A673 (cell line): ENCODE measurements at regions not wholly inside any gene's neighbourhood (a gene's known extent, or its start where the extent isn't known, plus 50 kb on each side); places are given as distances from the start of the nearest gene placed in this dataset.

Experiments used
- BruUV-seq: library from RNA; stranded (reverse); fragments of 400-500 nt; replicated peaks from 2 replicates; lab custom pipeline; 2021; lab: Mats Ljungman, UMichigan
- CTCF ChIA-PET: fragments of 300-600 bp; sonication (Branson Sonifier 250); formaldehyde crosslinking; loops from one replicate; lab custom pipeline; 2022; ENCODE audit warnings: antibody characterized with exemption; lab: Charles Lee
- POLR2A ChIA-PET: fragments of 300-600 bp; sonication (Branson Sonifier 250); formaldehyde crosslinking; loops from one replicate; lab custom pipeline; 2022; ENCODE audit warnings: antibody characterized with exemption; ENCODE audit not compliant: low non-redundant PET; lab: Charles Lee
- DNase-seq: peaks from one replicate; pipeline ENCODE4 v3.0.0-alpha.2; 2015; ENCODE audit warnings: low spot score
- H3K27ac ChIP-seq: fragments of 200-600 bp; sonication (generic); 2 replicates; pipeline ENCODE4 v1.5.1; 2016; ENCODE audit warnings: mixed run types, low read depth, mild to moderate bottlenecking, mixed read lengths, antibody characterized with exemption, low read length; ENCODE audit not compliant: poor library complexity, severe bottlenecking
- H3K27me3 ChIP-seq: fragments of 200-600 bp; sonication (generic); replicated peaks from 2 replicates; pipeline ENCODE4 v1.6.1; 2017; ENCODE audit warnings: mixed run types, low read depth, mild to moderate bottlenecking, mixed read lengths, antibody characterized with exemption, low read length; ENCODE audit not compliant: insufficient read depth, poor library complexity
- H3K36me3 ChIP-seq: fragments of 200-600 bp; sonication (generic); 2 replicates; pipeline ENCODE4 v1.6.1; 2016; ENCODE audit warnings: mixed run types, mild to moderate bottlenecking, mixed read lengths, antibody characterized with exemption, low read length; ENCODE audit not compliant: insufficient read depth, poor library complexity, severe bottlenecking
- H3K4me1 ChIP-seq: fragments of 200-600 bp; sonication (generic); 2 replicates; pipeline ENCODE4 v1.6.1; 2017; ENCODE audit warnings: mixed run types, mild to moderate bottlenecking, mixed read lengths, antibody characterized with exemption, low read length; ENCODE audit not compliant: insufficient read depth, poor library complexity, severe bottlenecking
- H3K4me3 ChIP-seq: fragments of 200-600 bp; sonication (generic); 2 replicates; pipeline ENCODE4 v1.5.1; 2016; ENCODE audit warnings: low read depth, mixed run types, mild to moderate bottlenecking, mixed read lengths, low read length; ENCODE audit not compliant: poor library complexity, severe bottlenecking
- H3K9me3 ChIP-seq: fragments of 200-600 bp; sonication (generic); 2 replicates; pipeline ENCODE4 v1.6.1; 2016; ENCODE audit warnings: mixed run types, low read depth, mild to moderate bottlenecking, mixed read lengths, antibody characterized with exemption, low read length; ENCODE audit not compliant: poor library complexity, severe bottlenecking
- CTCF ChIP-seq: fragments of 300-800, 200-600 bp; sonication (generic); conservative IDR thresholded peaks from 2 replicates; pipeline ENCODE4 v1.5.1; 2017; ENCODE audit warnings: low read depth, mild to moderate bottlenecking, antibody characterized with exemption, low read length, moderate library complexity, mixed read lengths
- EZH2 ChIP-seq: fragments of 200-600 bp; sonication (generic); IDR thresholded peaks from 2 replicates; pipeline ENCODE4 v1.6.1; 2017; ENCODE audit warnings: borderline replicate concordance, low read depth, mild to moderate bottlenecking, mixed read lengths, antibody characterized with exemption, low read length; ENCODE audit not compliant: poor library complexity, severe bottlenecking
- intact Hi-C: fragments of 100-400 bp; cut with micrococcal nuclease; formaldehyde crosslinking; loops from one replicate; pipeline ENCODE4 v1.10.0; 2022; ENCODE audit not compliant: unreplicated experiment

GRCh38 chr10:129293991-129294700 lies 172.9 kb upstream of the MGMT start:
- Histone ChIP-seq H3K4me1 (peaks cover 59% of the 10 kb centered on the region), H3K9me3 (peaks cover 6% of the 10 kb centered on the region), H3K36me3 (peaks cover 3% of the 10 kb centered on the region), H3K27ac (peak overlapping the region; percentile 98), H3K4me3 (no peak overlapping the region), H3K27me3 (no peaks in the 10 kb centered on the region)
- intact Hi-C loops, result loop anchor here (1.0 to 5.0 kb wide), 6 partner anchors 34 to 1027 kb away; no protein-coding TSS in a partner anchor
- DNase-seq, result peak; percentile 96
- BruUV-seq, result no TSS peak
- CTCF ChIA-PET, result interaction anchor here (0.6 to 2.0 kb wide), 11 partner anchors 9 to 677 kb away, joined by 3 to 10 read pairs (median 3); no protein-coding TSS in a partner anchor
- TF ChIP-seq CTCF, result no peak
- TF ChIP-seq EZH2, result no peak
- POLR2A ChIA-PET, result interaction anchor here (0.6 to 1.1 kb wide), 10 partner anchors 13 to 1019 kb away, joined by 3 to 26 read pairs (median 6); no protein-coding TSS in a partner anchor

- DNase-seq, result peak; percentile 64
- intact Hi-C loops, result loop anchor here (1.0 to 5.0 kb wide), 6 partner anchors 33 to 1028 kb away; no protein-coding TSS in a partner anchor
- Histone ChIP-seq H3K27ac (peak overlapping the region; percentile 98), H3K4me1 (peaks cover 58% of the 10 kb centered on the region), H3K36me3 (peaks cover 3% of the 10 kb centered on the region), H3K27me3 (no peaks in the 10 kb centered on the region), H3K9me3 (peaks cover 12% of the 10 kb centered on the region), H3K4me3 (no peak overlapping the region)
- POLR2A ChIA-PET, result interaction anchor here (0.6 to 0.8 kb wide), 3 partner anchors 15 to 570 kb away, joined by 5 to 10 read pairs (median 7); no protein-coding TSS in a partner anchor
- BruUV-seq, result TSS peak; percentile 80
- CTCF ChIA-PET, result interaction anchor here (0.8 to 2.0 kb wide), 2 partner anchors 37 to 676 kb away, joined by 3 to 8 read pairs; no protein-coding TSS in a partner anchor
- TF ChIP-seq CTCF (no peak), EZH2 (no peak)
Observed at GRCh38 chr10:129294944-129295343, 172.1 kb upstream of the MGMT start.

- peaks cover 24% of the 10 kb centered on the region for H3K36me3 ChIP-seq
- peaks cover 29% of the 10 kb centered on the region for H3K9me3 ChIP-seq
- peak overlapping the region; percentile 4 for H3K4me3 ChIP-seq
- peak overlapping the region; percentile 92 for H3K27ac ChIP-seq
- no TSS peak for BruUV-seq
- POLR2A ChIA-PET, result no interaction called here
- H3K4me1 ChIP-seq, result peaks cover 55% of the 10 kb centered on the region
- intact Hi-C loops, result no loop called here
- no peaks in the 10 kb centered on the region for H3K27me3 ChIP-seq
- CTCF ChIA-PET, result no interaction called here
- DNase-seq, result peak; percentile 92
- TF ChIP-seq EZH2 (no peak), CTCF (no peak)
Observed at GRCh38 chr10:129305046-129305445, 162.0 kb upstream of the MGMT start.
